ENCODE measurements at regions not wholly inside any gene's neighbourhood (a gene's known extent, or its start where the extent isn't known, plus 50 kb on each side); places are given as distances from the start of the nearest gene placed in this dataset.

DNA sequence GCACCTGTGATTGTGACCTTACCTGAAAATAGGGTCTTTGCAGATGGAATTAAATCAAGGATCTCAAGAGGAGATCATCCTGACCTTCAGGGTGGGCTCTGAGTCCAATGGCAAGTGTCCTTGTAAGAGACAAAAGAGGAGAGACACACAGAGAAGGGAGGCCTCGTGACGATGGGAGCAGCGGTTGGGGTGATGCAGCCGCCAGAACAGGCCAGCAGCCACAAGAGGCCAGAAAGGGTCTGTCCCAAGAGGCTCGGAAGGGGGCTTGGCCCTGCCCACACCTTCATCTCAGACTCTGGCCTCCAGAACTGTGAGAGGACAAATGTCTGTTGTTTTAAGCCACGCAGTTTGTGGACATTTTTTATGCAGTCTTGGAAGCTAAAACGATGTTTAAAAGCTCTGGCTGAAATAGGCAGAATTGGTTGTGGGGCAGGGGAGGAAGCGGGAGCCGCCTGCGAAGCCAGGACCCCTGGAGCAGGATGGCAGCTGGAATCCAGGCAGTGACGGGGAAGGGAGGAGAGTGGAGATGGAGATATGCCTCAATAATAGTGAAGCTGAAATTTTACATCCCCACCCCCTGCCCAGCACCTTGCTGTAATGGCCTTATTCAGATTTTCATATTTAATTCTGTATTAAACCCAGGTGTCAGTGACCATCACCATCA, 216.4 kb downstream of the ANKRD60 start:
- DNase-seq, result no peak

DNA sequence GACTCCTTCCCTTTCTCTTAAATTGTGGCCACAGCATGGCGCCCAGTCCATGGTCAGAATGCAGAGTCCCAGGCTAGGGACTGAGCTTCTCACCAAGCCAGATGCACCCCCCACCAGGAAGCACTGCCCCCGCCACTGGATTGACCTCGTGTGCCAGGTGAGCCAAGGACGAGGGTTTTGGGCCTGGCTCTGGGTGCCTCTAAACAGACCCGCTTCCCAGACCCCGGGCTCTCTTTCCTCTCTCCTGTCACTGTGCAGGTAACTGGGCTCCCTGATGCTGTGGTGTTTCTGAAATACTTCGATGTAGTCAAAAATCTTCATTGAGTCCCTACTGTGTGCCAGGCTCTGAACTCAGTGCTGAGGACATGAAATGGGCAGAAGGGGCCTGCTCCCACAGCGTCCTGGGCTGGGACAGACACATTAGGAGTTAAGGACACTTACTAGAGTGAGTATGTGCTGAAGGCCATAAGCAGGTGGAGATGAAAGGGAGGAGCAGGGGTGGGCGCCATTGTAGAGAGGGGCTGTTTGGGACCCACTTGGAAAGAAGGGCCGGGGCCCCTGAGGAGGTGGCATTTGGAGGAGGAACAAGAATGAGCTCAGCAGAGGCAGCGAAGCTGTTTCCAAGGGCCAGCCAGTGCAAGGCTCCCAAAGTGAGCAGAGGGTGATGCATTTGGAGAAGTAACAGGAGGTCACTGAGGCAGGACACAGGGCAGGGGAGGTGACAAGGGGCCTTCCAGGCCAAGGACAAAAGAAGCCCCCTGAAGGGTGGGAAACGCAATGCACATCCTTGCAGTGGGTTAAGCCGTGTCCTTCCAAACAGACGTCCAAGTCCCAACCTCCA, 217.1 kb downstream of the ANKRD60 start:
- DNase-seq, result no peak

DNA sequence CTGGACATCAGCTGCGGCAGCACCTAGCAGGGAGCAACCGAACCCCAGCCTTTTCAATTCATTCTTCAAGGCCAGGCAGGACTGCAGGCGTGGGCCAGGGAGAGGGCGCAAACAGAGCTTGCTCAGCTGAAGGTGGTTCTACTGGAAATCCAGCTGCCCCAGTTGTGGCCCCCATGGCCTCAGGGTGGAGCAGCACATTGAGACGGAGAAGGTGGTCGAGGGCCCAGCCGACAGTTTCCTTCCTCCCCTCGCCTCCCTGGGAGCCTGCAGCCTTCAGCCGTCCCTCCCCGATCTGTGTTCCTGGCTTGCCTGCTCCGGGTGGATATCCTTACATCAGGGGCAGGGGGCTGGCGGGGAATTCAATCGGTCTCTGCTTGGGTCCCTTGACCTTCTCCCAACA, 217.8 kb downstream of the ANKRD60 start:
- no peak for DNase-seq

DNA sequence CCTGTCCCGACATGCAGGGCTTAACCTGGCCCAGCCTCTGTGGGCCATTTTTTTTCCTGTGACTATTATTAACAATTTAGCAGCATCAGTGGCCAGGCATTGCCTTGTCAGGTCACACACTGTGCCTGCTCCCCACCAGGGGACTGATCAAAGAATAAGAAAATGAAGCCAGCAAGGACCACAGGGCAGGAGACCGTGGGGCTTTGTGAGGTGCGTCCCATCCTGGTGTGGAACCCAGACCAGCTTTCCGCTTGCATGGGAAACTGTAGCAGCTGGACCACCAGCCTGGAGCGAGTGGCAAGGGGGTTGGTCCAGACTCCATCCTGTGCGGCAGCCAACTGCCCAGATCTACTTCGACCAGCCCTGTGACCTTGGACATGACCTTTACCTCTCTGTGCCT, 218.3 kb downstream of the ANKRD60 start:
- DNase-seq, result no peak

DNA sequence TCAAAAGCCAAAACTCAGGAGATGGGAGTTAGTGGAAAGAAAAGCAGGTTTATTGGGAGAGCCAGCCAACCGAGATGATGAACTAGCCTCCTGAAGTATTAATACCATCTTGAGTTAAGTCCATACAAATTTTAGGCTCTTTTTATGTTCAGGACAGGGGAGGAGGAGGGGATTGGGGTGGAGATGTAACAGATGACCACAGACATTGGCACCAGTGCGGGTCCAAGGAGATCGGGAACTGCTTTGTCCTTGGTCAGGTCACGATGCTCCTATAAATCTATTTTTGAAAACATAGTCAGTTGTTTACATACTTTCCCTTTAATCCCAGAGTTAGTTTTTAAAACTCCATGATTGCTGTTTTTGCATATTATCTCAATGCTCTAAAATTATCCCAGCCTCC, 219.6 kb downstream of the ANKRD60 start:
- no peak for DNase-seq

DNA sequence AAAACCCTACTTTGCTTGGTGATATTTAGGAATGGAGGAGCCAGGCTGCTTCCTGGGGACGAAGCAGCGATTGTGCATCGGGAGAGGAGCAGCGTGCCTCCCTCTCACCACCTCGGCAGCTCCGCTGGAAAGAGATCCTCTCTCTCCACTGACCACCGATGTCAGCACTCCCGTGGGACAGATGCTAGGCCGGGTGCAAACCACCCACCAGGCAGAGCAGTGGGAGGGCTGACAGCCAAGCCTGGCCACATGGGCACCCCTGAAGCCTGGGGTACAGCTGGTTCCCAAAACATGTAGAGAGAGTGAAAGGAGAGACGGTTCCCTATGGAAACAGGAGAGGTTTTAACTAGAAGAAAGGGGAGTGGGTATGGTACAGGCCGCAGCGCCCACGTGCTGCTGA, 220.0 kb downstream of the ANKRD60 start:
- DNase-seq, result no peak

DNA sequence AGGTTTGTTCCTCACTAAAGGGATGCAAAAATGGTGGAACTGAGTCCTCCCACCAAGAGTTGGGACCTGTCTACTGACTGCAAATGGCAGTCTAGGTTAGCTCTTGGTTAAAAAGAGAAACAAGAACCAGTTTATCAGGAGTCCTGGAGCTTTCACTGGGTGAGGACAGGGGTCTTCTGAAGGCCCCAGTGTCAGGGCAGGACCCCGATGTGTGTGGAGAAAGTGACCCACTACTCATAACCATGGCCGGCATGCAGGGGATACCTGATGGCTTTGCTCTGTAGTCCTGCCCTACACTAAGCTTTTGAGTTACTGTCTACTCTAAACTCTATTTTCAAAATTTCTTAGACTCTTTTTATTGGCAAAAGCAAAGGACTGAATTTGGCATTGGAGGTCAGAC, 220.5 kb downstream of the ANKRD60 start:
- DNase-seq, result no peak

DNA sequence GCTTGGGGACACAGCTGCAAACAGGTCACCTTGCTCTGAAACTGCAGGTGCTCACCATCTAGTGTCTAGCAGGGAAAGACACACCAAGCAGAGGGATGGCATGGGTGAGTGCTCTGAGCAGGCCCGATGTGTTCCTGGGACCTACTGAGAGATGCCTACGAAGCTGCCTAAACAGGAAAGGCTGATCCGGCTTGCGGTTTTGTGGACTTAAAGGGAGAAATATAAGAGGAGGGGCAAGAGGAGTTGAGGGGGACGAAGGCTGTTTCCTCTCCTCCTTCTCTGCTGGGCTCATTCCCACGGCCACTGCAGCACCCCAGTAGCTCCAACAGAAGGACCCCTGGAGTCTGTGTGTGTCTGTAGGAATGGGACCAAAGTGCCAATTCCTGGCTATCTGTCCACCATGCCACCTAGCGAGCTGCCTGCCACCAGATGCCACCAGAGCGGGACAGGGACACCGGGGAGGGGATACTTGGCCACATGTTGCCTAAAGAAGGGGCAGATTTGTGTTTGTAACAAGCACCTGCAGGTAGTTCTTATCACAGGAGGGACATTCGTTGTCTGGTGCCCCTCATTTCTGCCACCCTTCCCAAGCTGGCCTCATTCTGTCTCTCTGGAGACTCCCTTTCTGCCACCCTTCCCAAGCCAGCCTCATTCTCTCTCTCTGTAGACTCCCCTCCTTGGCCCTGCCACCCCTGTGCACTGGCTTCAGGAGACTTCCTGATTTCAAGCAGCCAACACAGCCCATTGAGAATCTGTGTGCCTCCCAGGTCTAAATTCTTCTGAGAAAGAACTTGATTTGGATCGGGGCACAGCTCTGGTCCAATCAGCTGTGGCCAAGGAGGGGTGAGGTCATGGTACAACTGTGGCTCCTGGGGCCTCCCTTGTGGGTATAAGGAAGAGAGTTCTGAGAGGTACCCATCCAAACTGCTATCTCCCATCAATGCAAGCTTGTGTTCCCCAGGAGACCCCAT, 221.8 kb downstream of the ANKRD60 start:
- no peak for DNase-seq

DNA sequence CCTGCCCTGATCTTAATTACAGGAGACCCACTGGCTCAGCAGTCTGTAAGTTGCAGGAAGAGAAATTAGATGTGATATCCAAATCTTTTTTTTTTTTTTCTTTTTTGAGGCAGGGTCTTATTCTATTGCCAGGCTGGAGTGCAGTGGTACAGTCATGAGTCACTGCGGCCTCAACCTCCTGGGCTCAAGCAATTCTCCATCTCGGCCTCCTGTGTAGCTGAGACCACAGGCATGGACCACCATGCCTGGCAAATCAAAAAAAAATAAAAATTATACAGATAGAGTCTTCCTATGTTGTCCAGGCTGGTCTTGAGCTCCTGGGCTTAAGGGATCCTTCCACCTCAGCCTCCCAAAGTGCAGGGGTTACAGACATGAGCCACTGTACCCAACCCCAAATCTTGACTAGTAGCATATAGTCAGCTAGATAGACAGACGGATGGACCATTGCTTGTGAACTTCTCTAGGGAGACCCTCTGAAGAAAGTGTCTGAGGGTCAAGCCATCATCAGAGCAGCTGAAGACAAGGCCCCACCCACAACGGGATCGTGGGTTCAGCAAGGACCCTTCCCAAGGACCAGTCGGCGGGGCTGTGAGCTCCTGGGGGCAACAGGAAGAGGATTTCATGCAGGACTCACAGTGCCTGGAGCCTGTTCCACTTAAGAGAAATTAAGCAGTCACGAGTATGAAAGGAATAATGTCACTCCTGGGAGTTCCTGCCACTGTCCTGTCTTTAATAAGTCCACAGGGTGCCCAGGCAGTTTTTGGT, 222.7 kb downstream of the ANKRD60 start:
- no peak for DNase-seq

DNA sequence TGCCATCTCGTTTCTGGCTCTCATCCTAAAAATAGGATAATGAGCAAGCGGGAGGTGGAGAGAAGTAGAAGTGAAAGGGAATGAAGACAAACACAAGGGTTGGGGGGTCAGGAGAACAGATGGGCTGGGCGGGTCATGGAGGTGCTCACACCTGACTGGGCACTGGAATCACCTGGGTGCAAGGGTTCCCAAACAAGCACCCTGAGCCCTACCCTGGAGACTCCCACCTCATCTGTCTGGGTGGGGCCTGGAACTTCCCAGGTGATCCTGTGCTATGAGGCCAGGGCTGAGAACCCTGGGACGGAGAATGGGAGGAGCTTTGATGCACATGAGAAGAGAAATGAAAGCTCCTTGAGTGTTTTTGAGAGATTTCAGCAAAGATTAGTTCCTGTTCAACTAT, 223.6 kb downstream of the ANKRD60 start:
- DNase-seq, result no peak

DNA sequence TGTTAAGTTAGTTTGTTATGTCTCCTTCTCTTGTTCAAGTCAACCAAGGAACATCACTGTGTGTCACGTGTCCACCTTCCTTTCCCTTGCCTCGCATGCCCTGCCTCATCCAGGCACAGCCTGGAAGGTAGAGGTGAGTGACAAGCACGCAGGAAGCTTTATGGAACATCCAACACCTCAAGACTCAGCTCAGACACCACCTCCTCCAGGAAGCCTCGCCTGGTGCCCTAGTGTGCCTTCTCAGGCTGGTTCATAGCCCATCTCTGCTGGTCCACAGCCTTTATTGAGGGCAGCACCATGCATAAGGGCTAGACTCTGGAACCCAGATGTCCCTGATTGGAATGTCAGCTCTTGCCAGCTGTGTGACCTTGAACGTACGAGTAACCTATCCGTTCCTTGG, 224.3 kb downstream of the ANKRD60 start:
- no peak for DNase-seq

DNA sequence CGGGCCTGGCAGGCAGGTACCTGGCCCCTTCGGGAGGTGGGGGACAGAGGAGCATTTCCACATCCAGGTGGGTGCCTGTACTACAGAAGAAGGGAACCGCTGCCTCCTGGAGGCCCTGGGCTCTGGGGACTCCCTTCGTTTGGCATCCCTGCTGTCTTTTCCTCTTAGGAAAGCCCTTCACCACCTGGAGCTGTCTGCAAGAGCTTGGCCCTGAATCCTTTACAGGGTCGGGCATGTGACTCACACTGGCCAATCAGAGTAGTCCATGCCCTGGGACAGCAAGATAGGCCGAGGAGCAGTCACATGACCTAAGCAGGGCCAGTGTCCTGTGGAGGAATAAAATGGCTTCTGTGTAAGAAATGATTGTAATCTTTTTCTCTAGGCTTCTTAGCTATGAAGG, 224.9 kb downstream of the ANKRD60 start:
- no peak for DNase-seq

DNA sequence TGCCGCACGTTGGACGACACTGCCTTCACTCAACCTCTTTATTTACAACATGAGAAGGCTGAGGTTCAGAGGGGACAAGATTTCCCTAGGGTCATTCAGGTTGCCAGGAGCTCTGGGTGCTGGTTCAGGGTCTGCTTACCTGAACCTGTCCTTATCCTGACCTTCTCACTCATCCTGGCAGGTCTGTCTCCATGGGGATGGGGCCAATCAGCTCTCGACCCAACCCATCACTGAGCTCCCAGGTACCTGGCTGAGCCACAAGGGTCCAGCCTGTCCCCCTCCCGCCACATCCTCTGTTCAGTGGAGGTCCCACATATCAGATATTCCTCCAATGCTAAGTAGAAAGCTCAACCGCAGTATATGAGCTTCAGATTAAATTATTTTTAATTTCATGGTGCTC, 225.6 kb downstream of the ANKRD60 start:
- DNase-seq, result no peak

DNA sequence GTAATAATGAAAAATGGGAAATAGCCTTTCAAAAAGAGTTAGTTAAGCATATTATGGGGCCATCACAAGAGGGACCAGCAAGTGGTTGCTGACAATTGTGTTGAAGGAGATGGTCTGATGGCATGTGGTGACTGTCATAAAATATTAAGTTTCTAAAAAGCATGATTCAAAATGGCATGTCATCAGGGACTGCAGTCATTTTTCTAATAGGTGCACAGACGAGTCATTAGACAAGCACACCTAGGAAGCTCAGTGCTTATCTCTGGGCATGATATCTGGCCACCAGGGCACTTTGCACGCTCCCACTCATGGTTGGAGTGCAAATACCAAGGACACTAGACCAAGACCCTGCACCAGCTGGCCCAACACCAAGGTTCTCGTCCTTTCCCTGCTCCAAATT, 226.5 kb downstream of the ANKRD60 start:
- DNase-seq, result no peak

DNA sequence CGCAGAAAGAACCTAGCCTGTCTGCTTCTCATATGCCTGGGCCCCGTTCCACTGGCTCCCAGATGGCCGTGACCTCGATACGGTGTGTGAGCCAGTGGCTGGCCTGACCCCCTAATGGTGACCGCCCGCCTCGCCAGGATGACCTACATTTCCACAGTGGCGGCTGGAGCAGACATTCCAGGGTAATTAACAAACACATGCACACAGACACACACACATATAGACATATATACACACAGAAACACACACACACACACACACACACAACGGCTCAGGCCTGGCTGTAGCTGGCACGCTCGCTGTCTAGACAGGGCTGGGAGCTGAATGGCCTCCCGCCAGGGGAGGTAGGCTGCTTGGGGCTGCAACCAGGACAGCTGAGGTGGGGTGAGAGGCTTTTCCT, 227.1 kb downstream of the ANKRD60 start:
- DNase-seq, result no peak

DNA sequence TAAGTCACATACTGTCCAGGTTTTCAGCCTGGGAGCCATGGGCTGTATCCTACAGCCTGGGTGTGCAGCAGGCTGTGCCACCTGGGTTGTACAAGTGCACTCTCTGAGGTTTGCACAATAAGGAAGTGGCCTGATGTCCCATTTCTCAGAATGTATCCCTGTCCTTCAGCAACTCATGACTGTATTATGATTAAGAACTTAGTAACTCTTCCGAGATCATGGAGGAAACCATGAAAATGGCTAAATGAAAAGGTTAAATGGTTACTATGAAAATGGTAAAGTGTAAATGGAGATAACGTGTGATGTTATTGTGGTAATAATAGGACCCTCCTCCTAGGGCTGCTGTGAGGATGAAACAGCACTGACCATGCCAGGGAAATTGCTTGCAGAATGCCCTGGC, 227.6 kb downstream of the ANKRD60 start:
- DNase-seq, result no peak

DNA sequence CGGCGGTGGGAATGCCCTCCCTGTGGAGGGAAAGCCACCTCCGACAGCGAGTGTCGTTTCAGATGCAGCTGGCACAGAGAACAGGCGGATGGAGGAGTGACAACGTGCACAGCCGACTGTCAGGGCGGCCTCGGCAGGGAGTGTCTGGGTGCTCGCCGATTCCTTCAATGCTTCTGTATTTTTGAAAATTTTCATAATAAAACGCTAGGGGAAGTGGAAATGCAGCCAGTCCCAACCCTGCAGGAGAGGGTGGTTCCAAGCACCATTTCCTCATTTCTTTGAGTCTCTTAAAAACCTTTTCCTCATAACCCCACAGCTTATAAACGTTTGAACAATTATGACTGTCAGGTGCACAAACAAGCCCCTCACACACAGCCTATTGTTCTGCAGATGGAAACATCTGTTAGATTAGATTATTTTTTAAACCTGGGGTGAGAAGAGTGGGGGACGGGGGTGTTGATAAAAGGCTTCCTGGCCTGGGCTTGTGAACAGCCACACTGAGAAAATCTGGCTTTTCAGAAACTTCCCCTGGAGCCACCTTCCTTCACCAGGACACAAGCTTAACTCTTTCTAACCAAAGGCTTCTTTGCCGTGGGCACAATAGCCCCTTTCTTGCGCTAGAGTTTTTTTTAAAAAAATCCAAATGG, 228.9 kb downstream of the ANKRD60 start:
- DNase-seq, result peak in 1 of 2 experiments; percentile 2

DNA sequence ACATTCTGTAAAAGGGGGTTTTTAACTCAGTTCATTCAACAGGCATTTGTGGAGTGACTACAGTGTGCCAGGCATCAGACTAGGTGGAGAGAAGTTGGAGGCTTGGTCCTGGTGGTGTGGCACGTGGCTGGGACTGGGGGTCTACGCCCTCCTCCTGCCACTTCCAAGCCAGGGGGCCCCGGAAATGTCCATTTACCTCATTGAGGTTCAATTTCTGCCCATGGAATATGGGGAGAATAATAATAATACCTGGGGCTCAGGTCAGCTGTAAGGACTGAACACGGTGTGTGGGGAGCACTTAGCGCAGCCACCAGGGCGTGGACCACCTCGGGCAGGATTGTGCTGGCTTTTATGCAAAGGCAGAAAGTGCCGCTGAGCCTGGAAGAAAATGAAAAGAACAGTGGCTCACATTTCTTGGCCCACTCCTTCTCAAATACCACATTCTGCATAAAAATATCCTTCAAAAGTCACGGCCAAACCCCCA, 229.4 kb downstream of the ANKRD60 start:
- DNase-seq, result no peak

DNA sequence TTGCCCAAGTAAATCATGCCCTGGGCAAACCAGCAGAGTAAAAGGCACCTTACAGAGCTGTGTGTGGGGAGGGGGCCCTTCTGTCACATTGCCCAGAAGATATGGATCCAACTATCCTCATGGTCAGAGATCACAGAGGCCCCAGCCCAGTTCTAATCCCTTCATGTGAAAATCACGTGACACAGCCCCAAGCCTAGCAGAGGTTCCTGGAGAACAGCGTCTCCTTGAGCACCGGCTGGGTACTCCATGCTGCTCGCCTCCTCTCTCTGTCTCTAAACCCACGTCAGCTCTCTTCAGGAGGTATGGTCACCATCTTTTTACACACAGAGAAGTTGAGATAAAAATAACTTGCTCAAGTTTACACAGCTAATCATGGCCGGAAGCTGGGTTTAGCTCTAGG, 230.2 kb downstream of the ANKRD60 start:
- DNase-seq, result no peak

DNA sequence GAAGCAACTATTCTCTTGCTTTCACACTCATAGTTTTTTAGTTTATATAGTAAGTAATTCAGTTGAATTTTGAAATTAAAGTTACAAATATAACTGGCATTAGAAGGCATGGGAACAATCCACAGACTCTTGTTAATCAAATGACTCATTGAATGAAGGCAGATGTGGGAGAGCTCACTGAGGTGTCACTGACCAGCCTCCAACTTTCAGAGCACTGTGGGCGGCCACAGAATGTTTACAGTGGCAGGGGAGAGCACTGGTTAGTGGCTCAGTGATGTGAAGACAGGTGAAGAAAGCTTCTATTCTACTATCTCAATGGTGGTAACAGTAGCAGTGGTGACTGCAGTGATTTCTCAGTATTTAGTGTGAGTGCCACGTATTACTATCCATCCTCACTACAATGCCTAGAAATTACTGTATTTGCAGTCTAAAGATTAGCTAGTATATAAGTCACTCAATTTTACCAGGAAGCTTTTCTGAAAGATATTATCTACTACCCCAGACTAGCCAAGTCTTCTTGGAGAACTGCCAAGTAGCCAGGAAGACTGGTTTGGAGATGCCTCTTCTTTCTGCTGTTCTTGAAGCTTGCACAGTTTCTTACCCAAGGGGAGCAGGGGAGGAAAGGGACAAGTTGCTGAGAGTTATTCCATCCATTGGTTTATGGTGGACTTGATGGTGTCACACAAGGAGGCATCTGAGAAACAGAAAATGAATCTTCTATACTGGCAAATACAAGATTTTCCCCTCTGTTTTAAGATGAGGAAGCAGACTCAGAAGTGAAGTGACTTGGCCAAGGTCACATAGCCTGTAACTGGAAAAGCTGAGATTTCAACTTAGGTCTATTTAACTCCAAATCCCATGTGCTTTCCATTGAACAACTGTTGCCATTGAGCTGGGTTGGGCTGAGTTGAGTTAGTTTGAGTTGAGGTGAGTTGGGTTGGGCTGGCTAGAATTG, 231.2 kb downstream of the ANKRD60 start:
- no peak for DNase-seq

DNA sequence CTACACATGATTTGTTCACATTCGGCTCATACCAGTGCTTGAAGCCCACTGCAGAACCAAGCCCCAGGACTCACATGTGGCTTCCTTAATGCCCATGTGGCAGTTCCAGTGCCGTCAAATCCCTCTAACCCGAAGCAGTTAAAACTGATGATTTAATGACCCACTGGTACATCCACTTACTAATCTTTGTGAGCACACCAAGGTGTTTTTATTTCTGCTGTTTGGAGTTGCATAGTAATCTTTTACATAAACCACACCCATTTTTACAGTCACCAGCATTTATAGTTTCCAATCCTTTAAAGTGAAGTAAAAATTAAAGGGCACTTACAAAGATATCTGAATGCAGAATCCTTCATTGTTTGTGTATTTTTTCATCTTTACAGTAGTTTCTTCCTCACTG, 232.0 kb downstream of the ANKRD60 start:
- DNase-seq, result no peak
